ENCODE measurements at regions not wholly inside any gene's neighbourhood (a gene's known extent, or its start where the extent isn't known, plus 50 kb on each side); places are given as distances from the start of the nearest gene placed in this dataset.

- TF ChIP-seq, protein P1, sequence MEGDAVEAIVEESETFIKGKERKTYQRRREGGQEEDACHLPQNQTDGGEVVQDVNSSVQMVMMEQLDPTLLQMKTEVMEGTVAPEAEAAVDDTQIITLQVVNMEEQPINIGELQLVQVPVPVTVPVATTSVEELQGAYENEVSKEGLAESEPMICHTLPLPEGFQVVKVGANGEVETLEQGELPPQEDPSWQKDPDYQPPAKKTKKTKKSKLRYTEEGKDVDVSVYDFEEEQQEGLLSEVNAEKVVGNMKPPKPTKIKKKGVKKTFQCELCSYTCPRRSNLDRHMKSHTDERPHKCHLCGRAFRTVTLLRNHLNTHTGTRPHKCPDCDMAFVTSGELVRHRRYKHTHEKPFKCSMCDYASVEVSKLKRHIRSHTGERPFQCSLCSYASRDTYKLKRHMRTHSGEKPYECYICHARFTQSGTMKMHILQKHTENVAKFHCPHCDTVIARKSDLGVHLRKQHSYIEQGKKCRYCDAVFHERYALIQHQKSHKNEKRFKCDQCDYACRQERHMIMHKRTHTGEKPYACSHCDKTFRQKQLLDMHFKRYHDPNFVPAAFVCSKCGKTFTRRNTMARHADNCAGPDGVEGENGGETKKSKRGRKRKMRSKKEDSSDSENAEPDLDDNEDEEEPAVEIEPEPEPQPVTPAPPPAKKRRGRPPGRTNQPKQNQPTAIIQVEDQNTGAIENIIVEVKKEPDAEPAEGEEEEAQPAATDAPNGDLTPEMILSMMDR (IDR thresholded peaks at IDR 0.05): no peak
- TF ChIP-seq POLR2A (IDR thresholded peaks at IDR 0.05; ENCODE audit: low read depth): no peak
Measured at GRCh38 chr1:199292896-199293295, 654.1 kb downstream of the PTPRC start.
